ENCODE measurements at regions not wholly inside any gene's neighbourhood (a gene's known extent, or its start where the extent isn't known, plus 50 kb on each side); places are given as distances from the start of the nearest gene placed in this dataset.

DNA sequence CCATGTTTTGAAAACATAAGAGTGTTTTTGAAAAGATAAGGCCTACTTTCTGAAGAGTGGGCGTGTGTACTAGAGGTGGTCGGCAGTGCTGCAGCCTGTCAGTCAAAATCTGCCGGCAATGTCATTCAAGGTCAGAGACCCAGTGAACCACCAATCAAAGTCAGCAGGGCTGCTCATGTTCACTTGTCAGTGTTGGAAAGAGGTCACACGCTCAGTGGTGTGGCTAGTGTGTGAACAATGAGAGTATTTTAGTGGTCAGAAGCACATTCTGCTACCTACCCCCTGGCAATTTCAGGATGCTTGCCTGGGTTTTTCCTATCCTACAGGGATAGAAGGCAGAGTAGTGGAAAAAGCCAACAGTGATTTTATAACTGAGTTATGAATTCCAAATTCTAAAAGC lies 278.5 kb upstream of the ONECUT1 start:
- Histone ChIP-seq H3K9me3 (no peaks in the 10 kb centered on the region), H3K4me1 (ENCODE audit: control insufficient read depth in 1 of 2, insufficient read depth in 2 of 2, low read depth in 1 of 2, low read length in 1 of 2) (no peaks in the 10 kb centered on the region), H3K4me3 (ENCODE audit: low read depth in 2 of 2, low read length in 1 of 2) (no peak overlapping the region), H3F3A (replicated peaks; ENCODE audit: insufficient read depth) (no peaks in the 10 kb centered on the region), H3K4me2 (no peak overlapping the region), H3K36me3 (replicated peaks in 1 of 2; ENCODE audit: control insufficient read depth in 1 of 2, insufficient read depth in 2 of 2, low read length in 1 of 2) (no peaks in the 10 kb centered on the region), H2AFZ (ENCODE audit: low read depth) (no peak overlapping the region), H3K9me2 (no peaks in the 10 kb centered on the region), H4K20me1 (ENCODE audit: insufficient read depth) (peaks cover 5% of the 10 kb centered on the region; the same call in 1 of the 2 replicates), H3K27me3 (ENCODE audit: insufficient read depth) (no peaks in the 10 kb centered on the region), H3K79me2 (ENCODE audit: insufficient read depth) (no peaks in the 10 kb centered on the region), H3K27ac (ENCODE audit: low read depth in 2 of 2, low read length in 1 of 2) (no peak overlapping the region), H3K9ac (no peak overlapping the region)
- POLR2A ChIA-PET, result no interaction called here
- CTCF ChIA-PET, result interaction anchor here (0.8 kb wide), 1 partner anchor 128 kb away, joined by 3 read pairs; no protein-coding TSS in a partner anchor
- no peak for DNase-seq
- WGBS (ENCODE audit: low lambda C conversion rate), result 2% methylated on average over 4 of the region's 4 CpGs
- TF ChIP-seq, protein P1, sequence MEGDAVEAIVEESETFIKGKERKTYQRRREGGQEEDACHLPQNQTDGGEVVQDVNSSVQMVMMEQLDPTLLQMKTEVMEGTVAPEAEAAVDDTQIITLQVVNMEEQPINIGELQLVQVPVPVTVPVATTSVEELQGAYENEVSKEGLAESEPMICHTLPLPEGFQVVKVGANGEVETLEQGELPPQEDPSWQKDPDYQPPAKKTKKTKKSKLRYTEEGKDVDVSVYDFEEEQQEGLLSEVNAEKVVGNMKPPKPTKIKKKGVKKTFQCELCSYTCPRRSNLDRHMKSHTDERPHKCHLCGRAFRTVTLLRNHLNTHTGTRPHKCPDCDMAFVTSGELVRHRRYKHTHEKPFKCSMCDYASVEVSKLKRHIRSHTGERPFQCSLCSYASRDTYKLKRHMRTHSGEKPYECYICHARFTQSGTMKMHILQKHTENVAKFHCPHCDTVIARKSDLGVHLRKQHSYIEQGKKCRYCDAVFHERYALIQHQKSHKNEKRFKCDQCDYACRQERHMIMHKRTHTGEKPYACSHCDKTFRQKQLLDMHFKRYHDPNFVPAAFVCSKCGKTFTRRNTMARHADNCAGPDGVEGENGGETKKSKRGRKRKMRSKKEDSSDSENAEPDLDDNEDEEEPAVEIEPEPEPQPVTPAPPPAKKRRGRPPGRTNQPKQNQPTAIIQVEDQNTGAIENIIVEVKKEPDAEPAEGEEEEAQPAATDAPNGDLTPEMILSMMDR (IDR thresholded peaks at IDR 0.05), result no peak
- TF ChIP-seq EZH2phosphoT487 (IDR thresholded peaks at IDR 0.05; ENCODE audit: borderline replicate concordance, low read depth), result no peak

DNA sequence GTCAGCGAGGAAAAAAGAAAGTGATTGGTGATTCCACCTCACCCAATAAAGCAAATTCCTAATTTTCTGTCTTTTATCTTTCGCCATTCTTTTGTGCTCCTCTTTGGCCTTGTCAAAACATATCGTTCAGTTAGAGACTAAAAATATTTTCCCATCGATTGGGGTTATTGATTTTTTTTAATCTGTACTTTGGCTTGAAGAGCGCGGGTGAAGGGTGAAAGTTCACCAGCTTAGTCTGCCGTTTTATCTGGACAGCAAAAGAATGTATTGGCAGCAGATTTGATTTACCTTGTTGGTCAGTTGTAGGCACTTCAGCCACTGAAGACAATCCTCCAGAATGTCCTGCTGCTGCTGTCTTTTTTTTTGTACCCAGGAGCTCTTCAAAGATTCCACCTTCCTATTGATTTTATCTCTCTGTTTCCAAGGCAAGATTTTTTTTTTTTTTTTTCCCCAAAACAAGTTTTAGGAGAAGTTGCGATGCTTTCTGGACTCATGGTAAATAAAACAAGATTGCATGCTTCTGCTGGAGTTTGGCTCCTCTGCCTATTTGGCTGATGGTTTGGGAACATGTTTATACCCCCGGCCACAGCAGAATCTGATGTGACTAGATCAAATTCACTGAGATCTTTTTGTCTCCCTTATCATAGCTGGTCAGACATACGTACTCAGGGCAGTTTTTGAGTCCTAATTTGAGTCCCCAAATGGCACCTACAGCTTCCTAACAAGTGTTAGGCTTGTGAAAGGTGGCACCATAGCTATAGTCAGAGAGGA lies 269.3 kb upstream of the ONECUT1 start:
- Histone ChIP-seq H3K9me2 (no peaks in the 10 kb centered on the region), H3K4me3 (ENCODE audit: low read depth in 2 of 2, low read length in 1 of 2) (no peak overlapping the region), H3K9ac (no peak overlapping the region), H3F3A (replicated peaks; ENCODE audit: insufficient read depth) (no peaks in the 10 kb centered on the region), H3K36me3 (replicated peaks in 1 of 2; ENCODE audit: control insufficient read depth in 1 of 2, insufficient read depth in 2 of 2, low read length in 1 of 2) (no peaks in the 10 kb centered on the region), H3K27ac (ENCODE audit: low read depth in 2 of 2, low read length in 1 of 2) (no peak overlapping the region), H3K9me3 (no peaks in the 10 kb centered on the region), H3K79me2 (ENCODE audit: insufficient read depth) (no peaks in the 10 kb centered on the region), H2AFZ (ENCODE audit: low read depth) (no peak overlapping the region), H3K27me3 (ENCODE audit: insufficient read depth) (no peaks in the 10 kb centered on the region), H3K4me2 (no peak overlapping the region), H4K20me1 (ENCODE audit: insufficient read depth) (no peaks in the 10 kb centered on the region), H3K4me1 (ENCODE audit: control insufficient read depth in 1 of 2, insufficient read depth in 2 of 2, low read depth in 1 of 2, low read length in 1 of 2) (no peaks in the 10 kb centered on the region)
- WGBS (ENCODE audit: low lambda C conversion rate), result 4% methylated on average over 10 of the region's 10 CpGs
- ChIA-PET CTCF (no interaction called here), POLR2A (no interaction called here)
- DNase-seq, result no peak
- TF ChIP-seq TAF1 (IDR thresholded peaks at IDR 0.05; ENCODE audit: borderline replicate concordance, low read depth, low read length) (no peak), RFX5 (IDR thresholded peaks at IDR 0.05; ENCODE audit: low read length) (no peak), YY1 (IDR thresholded peaks at IDR 0.05; ENCODE audit: low read depth) (no peak)
- TF ChIP-seq, protein P2, sequence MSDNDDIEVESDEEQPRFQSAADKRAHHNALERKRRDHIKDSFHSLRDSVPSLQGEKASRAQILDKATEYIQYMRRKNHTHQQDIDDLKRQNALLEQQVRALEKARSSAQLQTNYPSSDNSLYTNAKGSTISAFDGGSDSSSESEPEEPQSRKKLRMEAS (IDR thresholded peaks at IDR 0.05; ENCODE audit: low read depth), result no peak
- TF ChIP-seq, protein P3, sequence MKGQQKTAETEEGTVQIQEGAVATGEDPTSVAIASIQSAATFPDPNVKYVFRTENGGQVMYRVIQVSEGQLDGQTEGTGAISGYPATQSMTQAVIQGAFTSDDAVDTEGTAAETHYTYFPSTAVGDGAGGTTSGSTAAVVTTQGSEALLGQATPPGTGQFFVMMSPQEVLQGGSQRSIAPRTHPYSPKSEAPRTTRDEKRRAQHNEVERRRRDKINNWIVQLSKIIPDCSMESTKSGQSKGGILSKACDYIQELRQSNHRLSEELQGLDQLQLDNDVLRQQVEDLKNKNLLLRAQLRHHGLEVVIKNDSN (IDR thresholded peaks at IDR 0.05; ENCODE audit: borderline replicate concordance, low read depth), result no peak

Data from SK-N-SH (cell line).